HG03521 (cell line): ENCODE measurements at regions not wholly inside any gene's neighbourhood (a gene's known extent, or its start where the extent isn't known, plus 50 kb on each side); places are given as distances from the start of the nearest gene placed in this dataset.
"Not testable (repeated sequence)": the region's sequence is repeated elsewhere in the genome, so short reads cannot be mapped to it uniquely, and the experiment has no call there.

ENCODE experiments used
- ATAC-seq: cut with Tn5 transposase; IDR thresholded peaks from one replicate; pipeline ENCODE4 v1.9.1; 2021; ENCODE audit warnings: mild to moderate bottlenecking, moderate library complexity; ENCODE audit not compliant: unreplicated experiment

- no peak for ATAC-seq
Observed at GRCh38 chr3:72171946-72172345, 387.0 kb upstream of the PROK2 start.

DNA sequence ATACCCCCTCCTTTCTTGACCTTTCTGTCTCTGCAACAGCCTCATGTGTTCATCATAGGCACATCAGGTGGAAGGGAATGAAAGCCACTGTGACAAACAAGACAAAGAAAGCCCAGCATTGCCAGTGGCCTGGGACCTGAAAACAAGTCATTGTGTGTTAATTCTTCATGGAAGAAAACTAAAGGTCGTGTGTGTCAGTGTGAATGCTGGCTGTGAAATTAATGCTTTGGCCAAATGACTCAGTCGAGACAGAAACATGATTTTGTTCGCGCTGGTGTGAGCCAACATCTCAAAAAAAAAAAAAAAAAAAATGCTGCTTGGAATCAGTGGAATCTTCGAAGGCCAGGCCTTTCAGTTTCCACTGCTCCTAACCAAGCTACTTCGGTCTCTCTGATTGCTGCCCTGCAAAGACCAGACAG, 386.5 kb upstream of the PROK2 start:
- ATAC-seq: no peak

GRCh38 chr3:72169561-72170472, 384.9 kb upstream of the PROK2 start:
- ATAC-seq: no peak

DNA sequence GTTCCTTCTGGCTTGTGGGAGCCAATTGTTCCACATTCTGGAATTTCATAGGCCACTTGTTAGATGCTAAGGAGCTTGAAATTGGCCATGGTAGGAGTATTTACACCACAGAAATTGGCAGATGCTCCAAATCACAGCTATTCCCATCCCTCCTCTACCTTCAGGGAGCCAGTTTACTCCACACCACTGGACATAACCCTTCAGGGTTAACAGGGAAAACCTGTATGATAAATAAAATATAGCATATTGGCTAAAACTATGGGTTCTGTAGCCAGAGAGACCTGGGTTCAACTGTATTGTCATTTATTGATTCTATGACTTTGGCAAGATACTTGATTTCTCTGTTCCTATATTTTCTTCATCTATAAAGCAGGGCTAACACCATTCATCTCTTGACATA, 384.2 kb upstream of the PROK2 start:
- no peak for ATAC-seq

GRCh38 chr3:72165808-72166207, 380.9 kb upstream of the PROK2 start:
- no peak for ATAC-seq

GRCh38 chr3:72165317-72165716, 380.4 kb upstream of the PROK2 start:
- no peak for ATAC-seq

- no peak for ATAC-seq
Observed at GRCh38 chr3:72164635-72164978, 379.7 kb upstream of the PROK2 start.

DNA sequence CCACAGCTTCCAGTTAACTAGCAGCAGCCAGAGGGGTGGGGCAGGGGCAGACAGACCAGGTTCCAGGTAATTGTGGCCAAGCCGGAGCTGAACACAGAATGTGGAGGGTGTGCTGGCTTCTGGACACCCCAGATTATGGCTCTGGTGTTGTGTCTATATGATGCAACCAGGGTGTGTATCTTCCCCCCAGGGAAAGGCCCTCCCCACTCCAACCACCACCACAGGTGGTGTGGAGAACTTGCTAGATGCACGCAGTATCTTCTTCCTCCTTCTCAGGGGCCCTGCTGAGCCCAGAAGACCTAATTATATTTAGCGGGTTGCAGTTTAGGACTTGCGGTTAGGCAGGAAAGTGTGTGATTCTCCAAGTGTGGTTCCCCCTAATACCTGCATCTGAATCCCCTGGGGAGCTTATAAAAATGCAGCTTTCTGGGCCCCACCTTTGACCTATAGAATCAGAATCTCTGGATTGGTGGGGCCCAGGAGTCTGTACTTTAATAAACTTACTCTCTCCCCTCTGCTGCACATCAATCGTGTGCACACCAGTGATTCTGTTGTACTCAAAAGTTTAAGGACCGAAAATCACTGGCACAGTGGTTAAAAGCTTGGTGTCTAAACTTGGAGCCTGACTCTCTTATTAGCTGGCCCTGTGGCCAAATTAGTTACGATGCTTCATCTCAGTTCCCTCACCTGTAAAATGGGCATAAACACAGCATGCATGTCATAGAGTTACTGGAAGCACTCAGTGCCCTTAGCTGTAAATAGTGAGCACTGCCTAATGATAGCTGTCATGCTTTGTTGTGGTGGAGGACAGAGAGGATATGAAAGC, 379.1 kb upstream of the PROK2 start:
- ATAC-seq: peak; percentile 82

DNA sequence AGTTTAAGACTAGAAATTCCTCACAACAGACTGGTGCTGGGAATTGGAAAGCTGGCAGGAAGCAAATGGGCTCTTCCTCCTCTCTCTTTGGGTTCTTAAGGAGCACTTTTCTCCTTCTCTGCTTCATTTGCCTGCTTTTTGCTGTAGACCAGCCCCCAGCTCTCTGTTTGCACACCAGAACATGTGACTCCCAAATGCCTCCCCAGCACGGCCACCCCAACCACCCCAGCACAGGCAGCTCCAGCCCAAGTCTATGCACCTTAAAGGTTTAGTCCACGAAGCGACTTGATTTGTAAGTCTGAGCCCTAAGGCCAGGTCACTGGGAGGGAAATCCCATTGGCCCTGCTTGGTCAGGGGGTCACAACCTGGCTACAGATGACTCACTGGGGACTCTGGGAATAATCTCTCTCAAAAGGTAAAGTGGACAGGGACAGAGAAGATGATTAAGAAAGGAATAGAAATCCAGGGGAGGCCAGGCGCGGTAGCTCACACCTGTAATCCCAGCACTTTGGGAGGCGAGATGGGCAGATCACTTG, 377.8 kb upstream of the PROK2 start:
- ATAC-seq: no peak

DNA sequence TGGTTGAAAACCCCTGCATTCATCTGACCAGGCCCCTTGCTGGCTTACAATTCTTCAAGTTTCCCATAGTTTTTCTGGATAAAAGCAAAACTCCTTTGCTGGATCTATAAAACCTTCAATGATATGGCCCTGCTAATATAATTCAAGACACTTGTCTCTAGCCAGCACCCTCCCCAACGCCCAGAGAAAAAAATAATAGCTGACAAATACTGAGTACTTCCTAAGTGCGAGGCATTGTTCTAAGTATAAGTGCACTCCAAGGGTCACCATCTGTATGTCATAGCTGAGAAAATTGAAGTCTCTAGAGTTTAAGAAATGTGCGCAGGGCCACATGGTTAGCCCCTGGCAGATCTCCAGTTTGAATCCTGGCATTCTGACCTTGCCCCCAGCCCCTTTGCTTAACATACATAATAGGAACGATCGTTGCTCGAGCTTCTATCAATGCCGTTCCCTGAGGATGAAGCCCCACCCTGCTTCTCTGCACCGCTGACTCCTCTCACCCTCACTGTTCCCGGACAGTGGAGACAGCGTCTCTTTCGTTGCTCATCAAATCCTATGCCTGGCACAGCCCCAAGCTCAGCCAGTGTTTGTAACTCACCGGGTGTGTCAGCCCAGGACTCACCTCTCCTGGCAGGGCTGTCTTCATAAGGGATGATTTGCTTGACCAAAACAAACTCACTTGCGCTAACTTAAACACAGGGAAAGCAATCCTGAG, 377.1 kb upstream of the PROK2 start:
- no peak for ATAC-seq

DNA sequence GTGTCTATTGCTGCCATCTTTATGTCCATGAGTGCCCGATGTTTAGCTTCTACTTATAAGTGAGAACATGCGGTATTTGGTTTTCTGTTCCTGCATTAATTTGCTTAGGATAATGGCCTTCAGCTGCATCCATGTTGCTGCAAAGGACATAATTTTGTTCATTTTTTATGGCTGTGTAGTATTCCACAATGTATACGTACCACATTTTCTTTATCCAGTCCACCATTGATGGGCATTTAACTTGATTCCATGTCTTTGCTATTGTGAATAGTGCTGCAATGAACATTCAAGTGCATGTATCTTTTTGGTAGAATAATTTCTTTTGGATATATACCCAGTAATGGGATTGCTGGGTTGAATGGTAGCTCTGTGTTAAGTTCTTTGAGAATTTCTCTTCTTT, 376.3 kb upstream of the PROK2 start:
- ATAC-seq: not testable (repeated sequence)

- ATAC-seq: no peak
Observed at GRCh38 chr3:72160351-72160750, 375.4 kb upstream of the PROK2 start.

GRCh38 chr3:72159487-72159886, 374.5 kb upstream of the PROK2 start:
- ATAC-seq: no peak

GRCh38 chr3:72158639-72159326, 373.8 kb upstream of the PROK2 start:
- ATAC-seq: no peak

DNA sequence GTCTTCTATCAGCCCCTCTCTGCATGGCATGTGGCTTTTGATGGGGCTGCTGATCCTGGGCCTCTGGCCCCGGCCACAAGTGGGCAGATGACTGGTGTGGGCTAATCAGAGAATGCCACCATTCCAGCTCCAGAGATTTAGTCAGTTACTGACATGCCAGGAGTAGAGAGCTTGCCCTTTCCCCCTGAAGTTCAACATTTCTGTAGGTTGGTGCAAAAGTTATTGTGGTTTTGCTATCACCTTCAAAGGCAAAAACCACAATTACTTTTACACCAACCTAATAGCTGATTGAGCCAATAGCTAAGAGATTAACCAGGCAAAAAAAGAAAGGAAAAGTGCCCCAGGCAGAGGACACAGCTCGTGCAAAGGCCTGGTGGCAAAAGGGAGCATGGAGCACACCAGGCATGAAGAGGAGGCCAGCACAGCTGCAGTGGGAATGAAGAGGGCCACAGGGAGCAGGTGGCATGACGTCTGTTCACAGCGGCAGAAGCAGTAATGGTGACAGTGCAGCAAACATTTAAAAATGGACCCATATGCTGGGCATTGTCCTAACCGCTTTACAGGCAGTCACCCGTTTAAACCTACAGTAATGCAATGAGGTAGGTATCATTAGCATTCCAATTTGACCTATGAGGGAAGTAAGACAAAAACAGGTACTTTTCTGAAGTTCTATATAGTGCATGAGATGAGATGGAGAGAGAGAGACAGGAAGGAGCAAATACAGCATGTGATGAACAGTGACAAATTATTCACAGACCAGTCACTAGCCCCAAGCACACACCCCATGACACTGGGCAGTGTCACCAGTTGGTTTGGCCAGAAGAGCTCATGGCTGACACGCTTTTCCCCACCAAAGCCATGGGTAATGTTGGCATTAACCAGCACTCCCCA, 373.0 kb upstream of the PROK2 start:
- no peak for ATAC-seq

DNA sequence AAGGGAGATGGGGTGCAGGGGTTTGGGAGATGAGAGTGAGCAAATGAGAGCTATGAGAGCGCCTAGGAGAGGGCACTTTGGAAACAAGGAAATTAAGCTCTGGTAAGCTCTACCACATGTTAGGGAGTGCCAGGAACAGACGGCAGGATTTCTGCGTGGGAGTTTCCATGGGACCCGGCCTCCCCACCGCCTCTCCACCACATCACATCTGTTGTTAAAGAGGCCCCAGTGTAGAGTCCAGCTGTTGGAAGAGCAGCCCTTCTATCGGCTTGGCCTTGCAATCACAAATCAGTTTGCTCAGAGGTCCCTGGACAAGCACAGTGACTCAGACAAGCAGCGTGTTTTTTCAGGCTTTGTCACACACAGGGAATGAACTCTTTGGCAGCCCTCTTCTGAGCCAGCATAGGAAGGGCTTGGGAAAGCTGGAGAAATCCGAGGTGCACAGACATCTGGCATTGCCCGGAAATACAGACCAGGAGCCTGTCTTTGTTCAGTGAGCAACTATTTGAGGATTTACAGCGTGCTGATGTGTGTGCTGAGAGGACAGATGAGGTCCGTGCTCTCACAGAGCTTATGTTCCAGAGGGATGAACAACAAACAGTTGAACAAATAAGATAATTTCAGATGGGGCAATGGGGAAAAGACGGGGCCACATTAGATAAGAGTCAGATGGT, 370.6 kb upstream of the PROK2 start:
- ATAC-seq: no peak

GRCh38 chr3:72154391-72155335, 369.7 kb upstream of the PROK2 start:
- ATAC-seq: no peak
